GM12873 (cell line): ENCODE measurements at regions not wholly inside any gene's neighbourhood (a gene's known extent, or its start where the extent isn't known, plus 50 kb on each side); places are given as distances from the start of the nearest gene placed in this dataset.

ENCODE experiments used
- CTCF ChIP-seq: IDR thresholded peaks from 2 replicates; pipeline ENCODE4 v1.5.1; 2012; ENCODE audit warnings: low read depth, mild to moderate bottlenecking, moderate library complexity, low read length, control low read depth; ENCODE audit not compliant: insufficient read depth; ENCODE audit errors: missing control alignments

DNA sequence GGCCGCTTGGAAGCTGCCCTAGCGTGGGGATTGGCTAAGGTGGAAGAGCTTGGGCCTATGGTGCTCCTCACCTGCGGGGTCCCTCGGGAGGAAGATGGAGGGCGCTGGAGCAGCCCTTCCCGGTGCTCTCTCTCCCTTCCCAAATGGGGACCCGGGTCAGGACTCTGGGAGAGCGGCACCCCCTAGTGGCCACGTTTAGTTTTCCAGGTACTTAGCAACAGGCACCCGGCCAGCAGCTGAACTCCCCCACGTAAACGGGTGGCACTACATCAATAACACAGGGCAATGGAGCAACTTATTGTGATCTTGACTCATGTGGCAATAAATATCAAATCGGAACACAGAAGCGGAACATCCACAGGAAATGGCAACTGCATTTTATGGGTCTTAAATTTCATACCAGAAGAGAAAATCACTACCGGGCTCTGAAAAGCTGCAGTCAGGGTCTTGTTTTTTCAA, 316.6 kb downstream of the AGTPBP1 start:
- peak; percentile 78 for TF ChIP-seq CTCF

- TF ChIP-seq CTCF, result no peak
These were observed 318.3 kb downstream of the AGTPBP1 start for GRCh38 chr9:85423422-85423821.

DNA sequence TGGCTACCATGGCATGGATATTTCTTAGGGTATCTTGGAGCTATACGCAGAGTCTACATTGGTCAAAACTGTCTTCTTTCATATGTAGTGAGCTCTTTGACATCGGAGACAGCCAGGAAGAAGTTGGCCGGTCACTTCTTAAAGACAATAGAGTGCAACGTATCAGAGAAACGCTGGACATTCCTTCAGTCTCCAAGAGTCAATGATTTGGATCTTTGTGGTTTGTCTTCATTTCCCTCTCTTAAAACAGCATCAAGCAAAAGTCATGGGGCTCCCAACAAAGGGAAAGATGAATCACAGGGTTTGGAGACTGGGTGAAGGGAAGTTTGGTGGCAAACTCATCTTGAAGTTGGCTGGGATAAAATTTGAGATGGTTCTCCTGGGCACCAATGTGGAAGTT, 320.1 kb downstream of the AGTPBP1 start:
- TF ChIP-seq CTCF, result no peak

DNA sequence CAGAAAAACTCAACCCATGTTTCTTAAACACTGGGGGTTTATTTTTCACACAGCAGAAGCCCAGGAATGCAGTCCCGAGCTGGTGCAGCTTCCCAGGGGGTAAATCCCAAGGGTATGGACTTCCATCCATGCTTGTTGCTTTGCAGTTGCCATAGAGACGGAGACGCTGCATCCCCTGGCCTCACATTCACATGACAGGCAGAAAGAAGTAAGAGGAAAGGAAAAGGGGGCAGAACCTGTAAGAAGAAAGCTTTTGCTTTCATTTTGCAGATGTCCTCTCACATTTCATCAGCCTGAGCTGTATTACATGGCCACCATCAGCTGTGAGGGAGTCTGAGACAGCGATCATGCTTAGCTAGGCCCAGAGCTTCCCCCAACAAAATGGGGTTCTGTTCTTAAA, 321.0 kb downstream of the AGTPBP1 start:
- TF ChIP-seq CTCF, result no peak

- TF ChIP-seq CTCF, result no peak
These were observed 324.1 kb downstream of the AGTPBP1 start for GRCh38 chr9:85417674-85418073.

GRCh38 chr9:85416715-85417114, 325.0 kb downstream of the AGTPBP1 start:
- no peak for TF ChIP-seq CTCF

DNA sequence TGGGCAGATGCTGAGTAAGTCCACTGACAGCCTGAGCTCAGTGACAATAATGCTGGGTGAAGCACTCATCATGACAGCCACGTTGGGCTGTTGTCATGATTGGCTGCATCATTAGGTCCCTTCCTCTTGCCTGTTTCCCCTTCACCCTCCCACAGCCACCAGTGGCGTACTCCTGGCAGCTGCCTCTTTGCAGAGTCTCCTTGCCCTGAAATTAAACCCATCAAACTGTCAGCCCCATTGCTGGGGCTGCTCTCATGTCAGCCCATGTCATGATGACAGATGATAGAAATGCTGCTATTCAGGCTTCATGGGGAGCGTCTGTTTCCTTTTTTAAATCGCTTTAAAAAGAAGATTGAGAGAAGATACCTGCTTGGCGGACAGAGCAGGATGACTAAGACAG, 327.4 kb downstream of the AGTPBP1 start:
- TF ChIP-seq CTCF, result no peak
